NCI-H146 (cell line): ENCODE measurements at regions not wholly inside any gene's neighbourhood (a gene's known extent, or its start where the extent isn't known, plus 50 kb on each side); places are given as distances from the start of the nearest gene placed in this dataset.
"Not testable (repeated sequence)": the region's sequence is repeated elsewhere in the genome, so short reads cannot be mapped to it uniquely, and the experiment has no call there.

Experiments
- DNase-seq: peaks from one replicate; lab custom pipeline; 2025; lab: John Stamatoyannopoulos, UW

GRCh38 chr14:65966188-65966587 lies 520.0 kb upstream of the CCDC196 start:
- no peak for DNase-seq

GRCh38 chr14:65972346-65972870 lies 513.8 kb upstream of the CCDC196 start:
- DNase-seq = no peak

- no peak for DNase-seq
Observed at GRCh38 chr14:65972891-65973290, 513.3 kb upstream of the CCDC196 start.

GRCh38 chr14:65975865-65976264 lies 510.3 kb upstream of the CCDC196 start:
- DNase-seq = peak; percentile 29

- no peak for DNase-seq
Observed at GRCh38 chr14:65976761-65977404, 509.3 kb upstream of the CCDC196 start.

GRCh38 chr14:65981192-65981843 lies 504.9 kb upstream of the CCDC196 start:
- no peak for DNase-seq

- DNase-seq = no peak
Observed at GRCh38 chr14:65986041-65986440, 500.1 kb upstream of the CCDC196 start.

- DNase-seq = no peak
Observed at GRCh38 chr14:65989981-65990380, 496.2 kb upstream of the CCDC196 start.

GRCh38 chr14:65991104-65991503 lies 495.1 kb upstream of the CCDC196 start:
- no peak for DNase-seq

- not testable (repeated sequence) for DNase-seq
Observed at GRCh38 chr14:65991935-65992334, 494.2 kb upstream of the CCDC196 start.

GRCh38 chr14:65993103-65993502 lies 493.1 kb upstream of the CCDC196 start:
- DNase-seq = no peak

- DNase-seq = no peak
Observed at GRCh38 chr14:65993996-65994395, 492.2 kb upstream of the CCDC196 start.

- no peak for DNase-seq
Observed at GRCh38 chr14:65997347-65997746, 488.8 kb upstream of the CCDC196 start.

- no peak for DNase-seq
Observed at GRCh38 chr14:65999865-66000264, 486.3 kb upstream of the CCDC196 start.

GRCh38 chr14:66000766-66001165 lies 485.4 kb upstream of the CCDC196 start:
- DNase-seq = no peak

- DNase-seq = no peak
Observed at GRCh38 chr14:66001356-66001755, 484.8 kb upstream of the CCDC196 start.

- DNase-seq = peak; percentile 66
Observed at GRCh38 chr14:66003082-66003730, 483.0 kb upstream of the CCDC196 start.

- DNase-seq = no peak
Observed at GRCh38 chr14:66005900-66006434, 480.2 kb upstream of the CCDC196 start.

GRCh38 chr14:66008631-66009030 lies 477.5 kb upstream of the CCDC196 start:
- no peak for DNase-seq

GRCh38 chr14:66009089-66009488 lies 477.1 kb upstream of the CCDC196 start:
- DNase-seq = no peak

- DNase-seq = no peak
Observed at GRCh38 chr14:66010695-66011094, 475.5 kb upstream of the CCDC196 start.

- no peak for DNase-seq
Observed at GRCh38 chr14:66011855-66012254, 474.3 kb upstream of the CCDC196 start.

- DNase-seq = not testable (repeated sequence)
Observed at GRCh38 chr14:66013607-66014006, 472.6 kb upstream of the CCDC196 start.
